ENCODE measurements at regions not wholly inside any gene's neighbourhood (a gene's known extent, or its start where the extent isn't known, plus 50 kb on each side); places are given as distances from the start of the nearest gene placed in this dataset.

- TF ChIP-seq POLR2AphosphoS5 (IDR thresholded peaks at IDR 0.05; ENCODE audit: borderline replicate concordance, low read depth, low read length) (no peak), EZH2 (IDR thresholded peaks at IDR 0.05) (no peak), FOXP2 (optimal IDR thresholded peaks at IDR 0.05; ENCODE audit: control extremely low read depth, extremely low read length, insufficient read depth) (no peak)
Measured at GRCh38 chr4:63670735-63671134, 738.5 kb downstream of the TECRL start.

Data from SK-N-MC (cell line).